Endothelial cell of umbilical vein (primary cell): ENCODE measurements at regions not wholly inside any gene's neighbourhood (a gene's known extent, or its start where the extent isn't known, plus 50 kb on each side); places are given as distances from the start of the nearest gene placed in this dataset.

Source experiments
- BruUV-seq: library from RNA; stranded (reverse); fragments of 400-500 nt; replicated peaks from 2 replicates; lab custom pipeline; 2021; lab: Mats Ljungman, UMichigan
- CTCF ChIA-PET: fragments of 300-600, 350-600 bp; sonication (Branson Sonifier 250); formaldehyde crosslinking; loops from one replicate; lab custom pipeline; 2021; ENCODE audit warnings: antibody characterized with exemption, inconsistent platforms; lab: Charles Lee
- POLR2A ChIA-PET: fragments of 300-600, 350-600 bp; sonication (Branson Sonifier 250); formaldehyde crosslinking; loops from one replicate; lab custom pipeline; 2021; ENCODE audit warnings: antibody characterized with exemption, inconsistent platforms; lab: Charles Lee
- DNase-seq: peaks from one replicate; pipeline ENCODE4 v3.0.0-alpha.2; 2011; ENCODE audit warnings: low read depth, low spot score
- FAIRE-seq: peaks from 2 replicates; lab custom pipeline; 2011; peaks lifted over from hg19 to GRCh38; lab: Jason Lieb, UNC
- H2AFZ ChIP-seq: 2 replicates; pipeline ENCODE4 v1.6.0; 2012; ENCODE audit warnings: low read depth, low read length, control low read depth, inconsistent platforms
- H3K27ac ChIP-seq: 2 replicates; pipeline ENCODE4 v1.5.1; 2011; ENCODE audit warnings: low read depth, mild to moderate bottlenecking, control low read depth, low read length, moderate library complexity; ENCODE audit not compliant: insufficient read depth
- H3K27me3 ChIP-seq, 2 experiments: 2 replicates each; pipeline versions ENCODE4 v1.6.0 to v1.6.1; 2011; ENCODE audit warnings: low read length in 2 of 2, mixed read lengths in 1 of 2; ENCODE audit not compliant: control insufficient read depth in 2 of 2, insufficient read depth in 2 of 2
- H3K36me3 ChIP-seq, 2 experiments: 2 replicates in 1 of 2; 3 replicates in 1 of 2; pipeline ENCODE4 v1.5.1; 2011; ENCODE audit warnings: low read length in 2 of 2, mild to moderate bottlenecking in 1 of 2, moderate library complexity in 1 of 2; ENCODE audit not compliant: control insufficient read depth in 2 of 2, insufficient read depth in 2 of 2; ENCODE audit errors: extremely low read depth in 1 of 2
- H3K4me1 ChIP-seq: 3 replicates; pipeline ENCODE4 v1.5.1; 2011; ENCODE audit warnings: mild to moderate bottlenecking, low read length; ENCODE audit not compliant: control insufficient read depth, insufficient read depth; ENCODE audit errors: extremely low read depth
- H3K4me2 ChIP-seq: 2 replicates; pipeline ENCODE4 v1.6.1; 2011; ENCODE audit warnings: low read length, control low read depth, mixed read lengths; ENCODE audit not compliant: insufficient read depth
- H3K4me3 ChIP-seq, 3 experiments: fragments of 200-600 bp in 1 of 3; sonication (generic), shearing (Covaris generic) in 1 of 3; replicated peaks in 1 of 3; 2 replicates each; pipeline ENCODE4 v1.5.1; 2011 to 2016; ENCODE audit warnings: control low read depth in 3 of 3, low read length in 3 of 3, mild to moderate bottlenecking in 2 of 3, inconsistent platforms in 1 of 3, low read depth in 1 of 3, moderate library complexity in 1 of 3; ENCODE audit not compliant: insufficient read depth in 1 of 3
- H3K79me2 ChIP-seq: 2 replicates; pipeline ENCODE4 v1.6.0; 2012; ENCODE audit warnings: low read length, inconsistent platforms; ENCODE audit not compliant: control insufficient read depth, insufficient read depth
- H3K9ac ChIP-seq: replicated peaks from 2 replicates; pipeline ENCODE3; 2011; ENCODE audit warnings: low read length, control low read depth; ENCODE audit not compliant: insufficient read depth; ENCODE audit errors: extremely low read depth
- H3K9me1 ChIP-seq: replicated peaks from 3 replicates; pipeline ENCODE4 v1.6.0; 2011; ENCODE audit warnings: mild to moderate bottlenecking, low read length; ENCODE audit not compliant: control insufficient read depth, insufficient read depth; ENCODE audit errors: extremely low read depth
- H3K9me3 ChIP-seq: replicated peaks from 2 replicates; pipeline ENCODE4 v1.5.1; 2012; ENCODE audit warnings: low read length, inconsistent platforms; ENCODE audit not compliant: control insufficient read depth, insufficient read depth
- H4K20me1 ChIP-seq: replicated peaks from 2 replicates; pipeline ENCODE3; 2011; ENCODE audit warnings: mild to moderate bottlenecking, low read length; ENCODE audit not compliant: control insufficient read depth, insufficient read depth; ENCODE audit errors: extremely low read depth
- EZH2 ChIP-seq: IDR thresholded peaks from 2 replicates; pipeline ENCODE4 v1.6.1; 2012; ENCODE audit warnings: borderline replicate concordance, low read depth, mild to moderate bottlenecking, moderate library complexity, low read length, inconsistent platforms; ENCODE audit not compliant: severe bottlenecking
- FOS ChIP-seq: IDR thresholded peaks from 2 replicates; pipeline ENCODE4 v1.6.1; 2011; ENCODE audit warnings: mild to moderate bottlenecking, low read length, moderate library complexity, borderline replicate concordance; ENCODE audit not compliant: insufficient read depth
- GATA2 ChIP-seq: IDR thresholded peaks from 2 replicates; pipeline ENCODE4 v1.7.0; 2011; ENCODE audit warnings: low read depth, mild to moderate bottlenecking, moderate library complexity, mixed read lengths, low read length; ENCODE audit not compliant: insufficient read length, insufficient read depth
- JUN ChIP-seq: IDR thresholded peaks from 2 replicates; pipeline ENCODE4 v1.6.1; 2011; ENCODE audit warnings: borderline replicate concordance, low read depth; ENCODE audit not compliant: insufficient read length, insufficient read depth
- MYC ChIP-seq: IDR thresholded peaks from one replicate; pipeline ENCODE4 v1.6.1; 2011; ENCODE audit warnings: mild to moderate bottlenecking, low read depth, low read length
- POLR2A ChIP-seq: IDR thresholded peaks from 2 replicates; pipeline ENCODE4 v1.6.1; 2012; ENCODE audit warnings: low read depth, mild to moderate bottlenecking, control low read depth, low read length
- POLR2AphosphoS5 ChIP-seq: IDR thresholded peaks from 2 replicates; pipeline ENCODE4 v1.6.1; 2012; ENCODE audit warnings: low read depth, mild to moderate bottlenecking, control low read depth, low read length, moderate library complexity; ENCODE audit not compliant: insufficient read depth
- dilution Hi-C: fragments of 300-500 bp; cut with MboI; formaldehyde crosslinking; loops from one replicate; pipeline ENCODE4 v1.15.0; 2019; ENCODE audit warnings: low sequenced_read_pairs; ENCODE audit not compliant: extremely low pct_ligation_motif_present
- intact Hi-C: fragments of 100-400 bp; cut with micrococcal nuclease; formaldehyde crosslinking; loops from one replicate; pipeline ENCODE4 v1.10.0; 2022
- TF ChIP-seq, protein P1 (sequence below): IDR thresholded peaks from 2 replicates; pipeline ENCODE4 v1.6.1; 2011; ENCODE audit not compliant: insufficient read depth, insufficient read length
- TF ChIP-seq, protein P2 (sequence below), 2 donors: IDR thresholded peaks; 1 replicate in 1 of 2; 2 replicates in 1 of 2; pipeline ENCODE4 v1.5.1; 2011; ENCODE audit warnings: low read length in 2 of 2, mild to moderate bottlenecking in 2 of 2, moderate library complexity in 2 of 2, control low read depth in 1 of 2, inconsistent platforms in 1 of 2, low read depth in 1 of 2; ENCODE audit not compliant: insufficient read depth in 1 of 2; ENCODE audit errors: extremely low read depth in 1 of 2

DNA sequence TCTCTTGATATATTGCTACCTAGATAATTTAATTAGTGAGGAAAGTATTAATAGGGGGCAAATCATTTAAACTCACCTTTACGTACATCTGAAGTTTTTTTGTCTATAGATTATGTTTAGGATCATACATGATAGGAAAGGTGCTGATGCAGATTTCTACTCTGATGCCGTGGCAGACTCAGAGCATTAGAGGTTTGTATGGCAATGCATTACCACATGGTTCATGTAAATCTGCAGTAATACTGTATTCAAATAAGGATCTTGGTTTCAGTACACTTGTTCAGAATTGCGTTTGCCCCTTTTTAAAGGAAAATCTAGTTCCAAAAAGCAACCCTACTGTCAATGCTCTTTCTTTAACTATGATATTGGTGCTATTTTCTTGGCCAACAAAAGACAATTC, 288.3 kb downstream of the PTPRC start:
- peaks cover 99% of the 10 kb centered on the region for H3K79me2 ChIP-seq
- H3K9ac ChIP-seq, result no peak overlapping the region
- POLR2A ChIA-PET, result no interaction called here
- no peak for TF ChIP-seq FOS
- TF ChIP-seq MYC, result no peak
- no peak for TF ChIP-seq JUN
- TF ChIP-seq GATA2, result no peak
- TF ChIP-seq, protein P1, sequence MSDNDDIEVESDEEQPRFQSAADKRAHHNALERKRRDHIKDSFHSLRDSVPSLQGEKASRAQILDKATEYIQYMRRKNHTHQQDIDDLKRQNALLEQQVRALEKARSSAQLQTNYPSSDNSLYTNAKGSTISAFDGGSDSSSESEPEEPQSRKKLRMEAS, result no peak
- no peak for TF ChIP-seq EZH2
- TF ChIP-seq POLR2AphosphoS5, result no peak
- TF ChIP-seq, protein P2, sequence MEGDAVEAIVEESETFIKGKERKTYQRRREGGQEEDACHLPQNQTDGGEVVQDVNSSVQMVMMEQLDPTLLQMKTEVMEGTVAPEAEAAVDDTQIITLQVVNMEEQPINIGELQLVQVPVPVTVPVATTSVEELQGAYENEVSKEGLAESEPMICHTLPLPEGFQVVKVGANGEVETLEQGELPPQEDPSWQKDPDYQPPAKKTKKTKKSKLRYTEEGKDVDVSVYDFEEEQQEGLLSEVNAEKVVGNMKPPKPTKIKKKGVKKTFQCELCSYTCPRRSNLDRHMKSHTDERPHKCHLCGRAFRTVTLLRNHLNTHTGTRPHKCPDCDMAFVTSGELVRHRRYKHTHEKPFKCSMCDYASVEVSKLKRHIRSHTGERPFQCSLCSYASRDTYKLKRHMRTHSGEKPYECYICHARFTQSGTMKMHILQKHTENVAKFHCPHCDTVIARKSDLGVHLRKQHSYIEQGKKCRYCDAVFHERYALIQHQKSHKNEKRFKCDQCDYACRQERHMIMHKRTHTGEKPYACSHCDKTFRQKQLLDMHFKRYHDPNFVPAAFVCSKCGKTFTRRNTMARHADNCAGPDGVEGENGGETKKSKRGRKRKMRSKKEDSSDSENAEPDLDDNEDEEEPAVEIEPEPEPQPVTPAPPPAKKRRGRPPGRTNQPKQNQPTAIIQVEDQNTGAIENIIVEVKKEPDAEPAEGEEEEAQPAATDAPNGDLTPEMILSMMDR (IDR thresholded peaks at IDR 0.05; ENCODE audit: extremely low read depth in 1 of 2, insufficient read depth in 1 of 2, low read depth in 1 of 2, low read length in 2 of 2), result no peak
- no peak for TF ChIP-seq POLR2A
- H3K4me2 ChIP-seq, result no peak overlapping the region
- CTCF ChIA-PET, result interaction anchor here (1.3 kb wide), 1 partner anchor 32 kb away, joined by 5 read pairs; no protein-coding TSS in a partner anchor
- FAIRE-seq, result no peak
- DNase-seq, result no peak
- intact Hi-C loops (no loop called here), dilution Hi-C loops (no loop called here)
- H3K4me3 ChIP-seq, result no peak overlapping the region
- peaks cover 18% of the 10 kb centered on the region for H4K20me1 ChIP-seq
- BruUV-seq, result no TSS peak
- H2AFZ ChIP-seq, result no peak overlapping the region
- H3K4me1 ChIP-seq, result peaks cover 29% of the 10 kb centered on the region
- no peaks in the 10 kb centered on the region for H3K27me3 ChIP-seq
- no peaks in the 10 kb centered on the region for H3K9me1 ChIP-seq
- H3K27ac ChIP-seq, result no peak overlapping the region
- peaks cover 0 to 3% of the 10 kb centered on the region in 2 experiments for H3K36me3 ChIP-seq
- no peaks in the 10 kb centered on the region for H3K9me3 ChIP-seq
